Transverse colon (tissue), 4 donors: ENCODE measurements at regions not wholly inside any gene's neighbourhood (a gene's known extent, or its start where the extent isn't known, plus 50 kb on each side); places are given as distances from the start of the nearest gene placed in this dataset.

ENCODE experiments used
- DNase-seq: peaks from one replicate; pipeline ENCODE4 v3.0.0-alpha.2; 2019
- H3K27ac ChIP-seq, 4 donors: fragments of 200-600 bp; sonication (generic); 2 replicates each; pipeline ENCODE4 v1.5.1; 2016 to 2018; ENCODE audit warnings: inconsistent platforms in 4 of 4
- H3K27me3 ChIP-seq: fragments of 200-600 bp; sonication (generic); 2 replicates; pipeline ENCODE4 v1.5.1; 2017; ENCODE audit warnings: inconsistent platforms
- H3K36me3 ChIP-seq, 4 donors: fragments of 200-600 bp; sonication (generic); 2 replicates each; pipeline ENCODE4 v1.5.1; 2017 to 2019; ENCODE audit warnings: inconsistent platforms in 4 of 4
- H3K4me1 ChIP-seq, 4 donors: fragments of 200-600 bp; sonication (generic); 2 replicates each; pipeline ENCODE4 v1.5.1; 2017 to 2020; ENCODE audit warnings: inconsistent platforms in 4 of 4
- H3K4me3 ChIP-seq, 4 donors: fragments of 200-600 bp; sonication (generic); 1 replicate in 1 of 4; 2 replicates in 3 of 4; pipeline versions ENCODE4 v1.5.1 to v1.6.1; 2017 to 2019; ENCODE audit warnings: inconsistent platforms in 4 of 4
- H3K9me3 ChIP-seq, 2 donors: fragments of 200-600 bp; sonication (generic); 2 replicates each; pipeline ENCODE4 v1.5.1; 2017 to 2019; ENCODE audit warnings: inconsistent platforms in 2 of 2
- EP300 ChIP-seq: sonication (generic); formaldehyde crosslinking; IDR thresholded peaks from one replicate; pipeline ENCODE4 v1.6.1; 2017; ENCODE audit warnings: antibody characterized with exemption, low read depth
- POLR2A ChIP-seq: fragments of 450-650 bp; IDR thresholded peaks from one replicate; pipeline ENCODE4 v1.6.1; 2016; ENCODE audit warnings: antibody characterized with exemption, mild to moderate bottlenecking, moderate library complexity
- POLR2AphosphoS5 ChIP-seq, 3 donors: sonication (generic); formaldehyde crosslinking; IDR thresholded peaks; one replicate each; pipeline ENCODE4 v1.6.1; 2016; ENCODE audit warnings: antibody characterized with exemption in 3 of 3
- WGBS, 2 donors: methylation state at CpG; one replicate each; pipeline ENCODE4 v1.1.5; 2018; ENCODE audit warnings: low coverage in 1 of 2; 5-methylcytosine and 5-hydroxymethylcytosine counted together
- in situ Hi-C, 4 donors: fragments of 200-750 bp; cut with MboI; loops; one replicate each; pipeline versions ENCODE4 v1.15.0 to v1.15.1; 2017; ENCODE audit warnings: low sequenced_read_pairs in 3 of 4, low pct_ligation_motif_present in 1 of 4, low pct_unique_long_range_greater_than_20kb in 1 of 4
- intact Hi-C: fragments of 100-400 bp; cut with DNase I; formaldehyde crosslinking; loops from one replicate; pipeline ENCODE4 v1.15.1; 2023; ENCODE audit warnings: low total_unique reads
- TF ChIP-seq, protein P1 (sequence below), 5 experiments: fragments of 200-600 bp in 3 of 5; fragments of 450-650 bp in 2 of 5; sonication (generic) in 3 of 5; IDR thresholded peaks; 1 replicate in 2 of 5; 2 replicates in 3 of 5; pipeline ENCODE4 v1.5.1; 2016 to 2017; ENCODE audit warnings: antibody characterized with exemption in 5 of 5, inconsistent platforms in 3 of 5, mild to moderate bottlenecking in 2 of 5, moderate library complexity in 1 of 5

- no peak for DNase-seq
- peak overlapping the region; percentile 54 to 74 (median 68) for H3K27ac ChIP-seq
- H3K36me3 ChIP-seq: no peaks in the 10 kb centered on the region
- 80 to 89% methylated on average over 4 to 6 of the region's 6 CpGs for WGBS, 2 donors
- TF ChIP-seq POLR2A (no peak), POLR2AphosphoS5 (IDR thresholded peaks at IDR 0.05) (no peak), EP300 (no peak)
- TF ChIP-seq, protein P1, sequence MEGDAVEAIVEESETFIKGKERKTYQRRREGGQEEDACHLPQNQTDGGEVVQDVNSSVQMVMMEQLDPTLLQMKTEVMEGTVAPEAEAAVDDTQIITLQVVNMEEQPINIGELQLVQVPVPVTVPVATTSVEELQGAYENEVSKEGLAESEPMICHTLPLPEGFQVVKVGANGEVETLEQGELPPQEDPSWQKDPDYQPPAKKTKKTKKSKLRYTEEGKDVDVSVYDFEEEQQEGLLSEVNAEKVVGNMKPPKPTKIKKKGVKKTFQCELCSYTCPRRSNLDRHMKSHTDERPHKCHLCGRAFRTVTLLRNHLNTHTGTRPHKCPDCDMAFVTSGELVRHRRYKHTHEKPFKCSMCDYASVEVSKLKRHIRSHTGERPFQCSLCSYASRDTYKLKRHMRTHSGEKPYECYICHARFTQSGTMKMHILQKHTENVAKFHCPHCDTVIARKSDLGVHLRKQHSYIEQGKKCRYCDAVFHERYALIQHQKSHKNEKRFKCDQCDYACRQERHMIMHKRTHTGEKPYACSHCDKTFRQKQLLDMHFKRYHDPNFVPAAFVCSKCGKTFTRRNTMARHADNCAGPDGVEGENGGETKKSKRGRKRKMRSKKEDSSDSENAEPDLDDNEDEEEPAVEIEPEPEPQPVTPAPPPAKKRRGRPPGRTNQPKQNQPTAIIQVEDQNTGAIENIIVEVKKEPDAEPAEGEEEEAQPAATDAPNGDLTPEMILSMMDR (IDR thresholded peaks at IDR 0.05): no peak
- peaks cover 0 to 13% (median 2%) of the 10 kb centered on the region in 4 donors for H3K4me1 ChIP-seq
- no peaks in the 10 kb centered on the region for H3K9me3 ChIP-seq
- peaks cover 3% of the 10 kb centered on the region for H3K27me3 ChIP-seq
- intact Hi-C loops: loop anchor here (5.0 to 10.0 kb wide), 2 partner anchors 107 to 580 kb away; no protein-coding TSS in a partner anchor
- no peak overlapping the region for H3K4me3 ChIP-seq
- in situ Hi-C loops: loop anchor here in 1 of 4 donors (25.0 kb wide), 1 partner anchor 102 kb away; no protein-coding TSS in a partner anchor
Measured at GRCh38 chr22:27214691-27215090, 557.3 kb downstream of the MIAT start.

DNA sequence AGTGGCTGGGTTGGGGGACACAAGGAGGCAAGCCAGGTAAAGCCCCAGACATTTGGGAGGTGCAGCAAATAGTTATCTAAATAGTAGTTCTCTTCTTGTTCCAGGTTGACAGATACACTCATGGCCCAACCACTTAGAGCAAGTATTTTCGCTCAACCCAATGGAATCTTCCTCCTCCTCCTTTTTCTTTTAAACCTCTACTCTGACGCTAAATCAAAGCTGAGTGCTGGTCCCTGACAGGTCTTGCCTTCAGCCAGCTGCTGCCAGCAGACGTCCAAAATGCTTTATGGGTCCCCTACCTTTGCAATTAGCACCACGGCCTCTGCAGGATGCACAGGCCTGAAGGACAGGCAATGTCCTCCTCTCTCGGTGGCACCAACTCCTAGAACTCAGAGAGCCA is 558.5 kb downstream of the MIAT start:
- in situ Hi-C loops: loop anchor here in 1 of 4 donors (25.0 kb wide), 1 partner anchor 104 kb away; no protein-coding TSS in a partner anchor
- peaks cover 3% of the 10 kb centered on the region for H3K27me3 ChIP-seq
- TF ChIP-seq POLR2A (no peak), POLR2AphosphoS5 (IDR thresholded peaks at IDR 0.05) (no peak), EP300 (no peak)
- TF ChIP-seq, protein P1 (IDR thresholded peaks at IDR 0.05): no peak
- no peak overlapping the region for H3K4me3 ChIP-seq
- H3K9me3 ChIP-seq: no peaks in the 10 kb centered on the region
- no peaks in the 10 kb centered on the region for H3K36me3 ChIP-seq
- DNase-seq: no peak
- peak overlapping the region in 2 of 4 donors; percentile 54 to 70 for H3K27ac ChIP-seq
- intact Hi-C loops: loop anchor here (5.0 to 10.0 kb wide), 2 partner anchors 109 to 579 kb away; no protein-coding TSS in a partner anchor
- peaks cover 0 to 13% (median 2%) of the 10 kb centered on the region in 4 donors for H3K4me1 ChIP-seq
- WGBS, 2 donors: 50 to 58% methylated on average over 2 to 5 of the region's 5 CpGs

DNA sequence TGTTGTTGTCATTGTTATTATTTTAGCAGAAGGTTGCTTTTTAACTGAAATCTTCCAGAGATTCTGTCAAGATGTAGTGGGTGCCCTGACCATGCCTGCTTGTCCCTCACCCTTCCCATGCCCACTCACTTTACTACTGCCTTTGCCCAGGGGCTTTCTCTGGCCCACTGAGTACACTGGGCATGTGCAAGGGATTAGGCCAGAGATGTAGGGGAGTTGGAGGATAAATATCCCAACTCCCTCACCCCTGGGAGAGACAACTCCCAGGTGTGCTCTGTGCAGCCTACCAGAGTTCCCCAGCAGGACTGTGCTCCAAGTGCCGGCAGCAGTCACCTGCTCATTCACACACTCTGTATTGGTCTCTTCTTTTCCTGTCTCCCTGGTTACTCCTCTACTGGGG is 559.1 kb downstream of the MIAT start:
- 20 to 78% methylated on average over 1 of the region's 1 CpG for WGBS, 2 donors
- intact Hi-C loops: loop anchor here (5.0 to 10.0 kb wide), 2 partner anchors 109 to 578 kb away; no protein-coding TSS in a partner anchor
- no peak overlapping the region for H3K27ac ChIP-seq

GRCh38 chr22:27217154-27217553 is 559.8 kb downstream of the MIAT start:
- in situ Hi-C loops: loop anchor here in 1 of 4 donors (25.0 kb wide), 1 partner anchor 105 kb away; no protein-coding TSS in a partner anchor

More for the DNA sequence above, 559.1 kb downstream of the MIAT start:
- Histone ChIP-seq H3K4me3 (no peak overlapping the region), H3K4me1 (peaks cover 0 to 13% (median 2%) of the 10 kb centered on the region in 4 donors), H3K36me3 (no peaks in the 10 kb centered on the region), H3K27me3 (peaks cover 3% of the 10 kb centered on the region), H3K9me3 (no peaks in the 10 kb centered on the region)
- TF ChIP-seq POLR2A: no peak
- TF ChIP-seq, protein P1 (IDR thresholded peaks at IDR 0.05): no peak
- no peak for TF ChIP-seq EP300
- no peak for TF ChIP-seq POLR2AphosphoS5 (IDR thresholded peaks at IDR 0.05)
- in situ Hi-C loops: loop anchor here in 1 of 4 donors (25.0 kb wide), 1 partner anchor 104 kb away; no protein-coding TSS in a partner anchor
- no peak for DNase-seq

More at GRCh38 chr22:27217154-27217553, 559.8 kb downstream of the MIAT start:
- no peaks in the 10 kb centered on the region for H3K36me3 ChIP-seq
- H3K27ac ChIP-seq: no peak overlapping the region
- 75% methylated on average over 3 of the region's 3 CpGs; no CpG with 5 or more reads in 1 of the 2 donors for WGBS, 2 donors
- no peak for DNase-seq
- no peak for TF ChIP-seq EP300
- no peak for TF ChIP-seq POLR2A
- TF ChIP-seq POLR2AphosphoS5 (IDR thresholded peaks at IDR 0.05): no peak
- TF ChIP-seq, protein P1 (IDR thresholded peaks at IDR 0.05): no peak
- intact Hi-C loops: loop anchor here (5.0 to 10.0 kb wide), 2 partner anchors 110 to 578 kb away; no protein-coding TSS in a partner anchor
- H3K4me1 ChIP-seq: peaks cover 0 to 10% (median 2%) of the 10 kb centered on the region in 4 donors
- H3K4me3 ChIP-seq: no peak overlapping the region
- peaks cover 3% of the 10 kb centered on the region for H3K27me3 ChIP-seq
- no peaks in the 10 kb centered on the region for H3K9me3 ChIP-seq
